GM23338 (cell line): ENCODE measurements at regions not wholly inside any gene's neighbourhood (a gene's known extent, or its start where the extent isn't known, plus 50 kb on each side); places are given as distances from the start of the nearest gene placed in this dataset.

Experiments
- ATAC-seq: fragments of 200-7000 bp; cut with Tn5 transposase; 3 replicates; pipeline ENCODE4 v1.9.1; 2020
- DNase-seq: peaks from one replicate; pipeline ENCODE4 v3.0.0-alpha.2; 2015; ENCODE audit warnings: low spot score
- H2AFZ ChIP-seq: fragments of 200-600 bp; sonication (generic); 2 replicates; pipeline ENCODE4 v1.8.0; 2016; ENCODE audit warnings: antibody characterized with exemption, mild to moderate bottlenecking, moderate library complexity
- H3F3A ChIP-seq: fragments of 200-600 bp; sonication (generic); replicated peaks from 2 replicates; pipeline ENCODE4 v1.8.0; 2017; ENCODE audit warnings: antibody characterized with exemption, mixed run types, low read depth
- H3K27ac ChIP-seq: fragments of 200-600 bp; sonication (generic); 2 replicates; pipeline ENCODE4 v1.6.1; 2016; ENCODE audit warnings: low read depth
- H3K27me3 ChIP-seq: fragments of 200-600 bp; sonication (generic); 2 replicates; pipeline ENCODE4 v1.8.0; 2016; ENCODE audit warnings: mild to moderate bottlenecking, mixed run types, moderate library complexity; ENCODE audit not compliant: insufficient read depth
- H3K36me3 ChIP-seq: fragments of 200-600 bp; sonication (generic); 2 replicates; pipeline ENCODE4 v1.8.0; 2016; ENCODE audit warnings: mild to moderate bottlenecking; ENCODE audit not compliant: insufficient read depth
- H3K4me1 ChIP-seq: fragments of 200-600 bp; sonication (generic); 2 replicates; pipeline ENCODE4 v1.8.0; 2016; ENCODE audit warnings: mild to moderate bottlenecking, moderate library complexity; ENCODE audit not compliant: insufficient read depth
- H3K4me2 ChIP-seq: fragments of 200-600 bp; sonication (generic); 2 replicates; pipeline ENCODE4 v1.7.1; 2017; ENCODE audit warnings: mixed run types
- H3K4me3 ChIP-seq: fragments of 200-600 bp; sonication (generic); 2 replicates; pipeline ENCODE4 v1.6.1; 2016; ENCODE audit warnings: mixed run types
- H3K79me2 ChIP-seq: fragments of 200-600 bp; sonication (generic); replicated peaks from 2 replicates; pipeline ENCODE4 v1.8.0; 2017; ENCODE audit warnings: mild to moderate bottlenecking; ENCODE audit not compliant: insufficient read depth
- H3K9me2 ChIP-seq: fragments of 200-600 bp; sonication (generic); 2 replicates; pipeline ENCODE4 v1.8.0; 2017; ENCODE audit not compliant: insufficient read depth
- H4K20me1 ChIP-seq: fragments of 200-600 bp; sonication (generic); replicated peaks from 2 replicates; pipeline ENCODE4 v1.8.0; 2017; ENCODE audit warnings: mild to moderate bottlenecking; ENCODE audit not compliant: insufficient read depth
- H3K27ac Mint-ChIP-seq: 2 replicates; pipeline ENCODE4 v1.8.0; 2020; ENCODE audit warnings: inconsistent platforms, mild to moderate bottlenecking, moderate library complexity, mixed read lengths
- H3K27me3 Mint-ChIP-seq: 3 replicates; pipeline ENCODE4 v1.8.0; 2022; ENCODE audit warnings: low read depth, mild to moderate bottlenecking, moderate library complexity, mixed read lengths, inconsistent platforms; ENCODE audit not compliant: insufficient read depth, poor library complexity
- H3K36me3 Mint-ChIP-seq: 3 replicates; pipeline ENCODE4 v1.8.0; 2021; ENCODE audit warnings: low read depth, mild to moderate bottlenecking, inconsistent platforms, moderate library complexity, mixed read lengths
- H3K4me1 Mint-ChIP-seq: 3 replicates; pipeline ENCODE4 v1.8.0; 2020; ENCODE audit warnings: mild to moderate bottlenecking, inconsistent platforms, mixed read lengths
- H3K4me3 Mint-ChIP-seq: 3 replicates; pipeline ENCODE4 v1.8.0; 2021; ENCODE audit warnings: moderate library complexity, mild to moderate bottlenecking, inconsistent platforms, mixed read lengths
- H3K9me3 Mint-ChIP-seq: 3 replicates; pipeline ENCODE4 v1.8.0; 2020; ENCODE audit warnings: moderate library complexity, mild to moderate bottlenecking, inconsistent platforms, mixed read lengths
- JUNB ChIP-seq: IDR thresholded peaks from one replicate; pipeline ENCODE4 v1.6.1; 2016; ENCODE audit warnings: antibody characterized with exemption; ENCODE audit not compliant: unreplicated experiment
- NANOG ChIP-seq: IDR thresholded peaks from 2 replicates; pipeline ENCODE4 v1.6.1; 2016; ENCODE audit warnings: antibody characterized with exemption, borderline replicate concordance
- POLR2AphosphoS5 ChIP-seq: IDR thresholded peaks from 2 replicates; pipeline ENCODE4 v1.6.1; 2016; ENCODE audit warnings: antibody characterized with exemption, low read depth
- STAT1 ChIP-seq: IDR thresholded peaks from one replicate; pipeline ENCODE4 v1.6.1; 2016; ENCODE audit warnings: antibody characterized with exemption; ENCODE audit not compliant: unreplicated experiment
- ZNF114 ChIP-seq: fragments of 250-450 bp; sonication (Bioruptor Pico); IDR thresholded peaks from 2 replicates; pipeline ENCODE4 v1.5.0; 2020; ENCODE audit warnings: mild to moderate bottlenecking, moderate library complexity
- ZNF331 ChIP-seq: fragments of 250-450 bp; sonication (Bioruptor Pico); IDR thresholded peaks from 2 replicates; pipeline ENCODE4 v1.5.0; 2020; ENCODE audit warnings: low read depth, mild to moderate bottlenecking, moderate library complexity
- TF ChIP-seq, protein P1 (sequence below), 2 experiments: fragments of 200-600 bp in 1 of 2; sonication (generic) in 1 of 2; conservative IDR thresholded peaks; 2 replicates each; pipeline versions ENCODE4 v1.5.1 to v1.6.1; 2016 to 2017; ENCODE audit warnings: antibody characterized with exemption in 2 of 2, low read depth in 2 of 2, mild to moderate bottlenecking in 2 of 2, moderate library complexity in 1 of 2
- TF ChIP-seq, protein P2 (sequence below): fragments of 250-450 bp; sonication (Bioruptor Pico); IDR thresholded peaks from 2 replicates; pipeline ENCODE4 v1.5.0; 2020; ENCODE audit warnings: mild to moderate bottlenecking, moderate library complexity
- TF ChIP-seq, protein P3 (sequence below): IDR thresholded peaks from 2 replicates; pipeline ENCODE4 v1.6.1; 2016; ENCODE audit warnings: antibody characterized with exemption

DNA sequence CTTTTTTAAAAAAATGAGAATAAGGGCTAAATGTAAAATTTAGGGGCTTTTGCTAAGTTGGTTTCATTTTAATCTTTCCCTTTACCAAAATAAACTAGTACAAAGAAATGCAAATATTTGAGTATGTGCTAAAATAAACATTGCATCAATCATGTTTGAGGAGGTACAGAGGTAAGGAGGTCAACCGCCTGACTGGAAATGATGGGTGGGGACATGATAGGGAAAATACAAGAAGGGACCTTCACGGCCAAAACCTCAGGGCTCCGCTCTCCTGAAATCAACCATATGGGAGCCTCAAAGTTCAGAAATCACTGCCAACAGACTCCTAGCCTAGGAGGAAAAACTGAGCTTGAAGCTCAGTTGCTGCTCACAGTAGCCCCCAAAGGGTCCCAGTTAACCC, 207.6 kb downstream of the AHR start:
- Mint-ChIP-seq H3K4me1 (peaks cover 13% of the 10 kb centered on the region), H3K27ac (no peak overlapping the region), H3K4me3 (no peak overlapping the region), H3K9me3 (no peaks in the 10 kb centered on the region), H3K27me3 (no peaks in the 10 kb centered on the region), H3K36me3 (no peaks in the 10 kb centered on the region)
- peaks cover 16% of the 10 kb centered on the region for H3K4me1 ChIP-seq
- no peak overlapping the region for H3K4me3 ChIP-seq
- H2AFZ ChIP-seq = no peak overlapping the region
- no peak overlapping the region for H3K27ac ChIP-seq
- no peak overlapping the region for H3K4me2 ChIP-seq
- no peaks in the 10 kb centered on the region for H3K36me3 ChIP-seq
- H4K20me1 ChIP-seq = no peaks in the 10 kb centered on the region
- no peak for ATAC-seq
- H3F3A ChIP-seq = no peaks in the 10 kb centered on the region
- H3K79me2 ChIP-seq = no peaks in the 10 kb centered on the region
- H3K9me2 ChIP-seq = 0 out of 2 replicates have a peak, but pooled peaks cover 4% of the 10 kb centered on the region
- DNase-seq = no peak
- TF ChIP-seq NANOG = no peak
- TF ChIP-seq, protein P1, sequence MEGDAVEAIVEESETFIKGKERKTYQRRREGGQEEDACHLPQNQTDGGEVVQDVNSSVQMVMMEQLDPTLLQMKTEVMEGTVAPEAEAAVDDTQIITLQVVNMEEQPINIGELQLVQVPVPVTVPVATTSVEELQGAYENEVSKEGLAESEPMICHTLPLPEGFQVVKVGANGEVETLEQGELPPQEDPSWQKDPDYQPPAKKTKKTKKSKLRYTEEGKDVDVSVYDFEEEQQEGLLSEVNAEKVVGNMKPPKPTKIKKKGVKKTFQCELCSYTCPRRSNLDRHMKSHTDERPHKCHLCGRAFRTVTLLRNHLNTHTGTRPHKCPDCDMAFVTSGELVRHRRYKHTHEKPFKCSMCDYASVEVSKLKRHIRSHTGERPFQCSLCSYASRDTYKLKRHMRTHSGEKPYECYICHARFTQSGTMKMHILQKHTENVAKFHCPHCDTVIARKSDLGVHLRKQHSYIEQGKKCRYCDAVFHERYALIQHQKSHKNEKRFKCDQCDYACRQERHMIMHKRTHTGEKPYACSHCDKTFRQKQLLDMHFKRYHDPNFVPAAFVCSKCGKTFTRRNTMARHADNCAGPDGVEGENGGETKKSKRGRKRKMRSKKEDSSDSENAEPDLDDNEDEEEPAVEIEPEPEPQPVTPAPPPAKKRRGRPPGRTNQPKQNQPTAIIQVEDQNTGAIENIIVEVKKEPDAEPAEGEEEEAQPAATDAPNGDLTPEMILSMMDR (conservative IDR thresholded peaks at IDR 0.05; ENCODE audit: low read depth in 2 of 2) = no peak
- no peak for TF ChIP-seq STAT1
- TF ChIP-seq ZNF114 (CRISPR knock-in tag) = no peak
- TF ChIP-seq JUNB = no peak
- TF ChIP-seq POLR2AphosphoS5 = no peak
- TF ChIP-seq, protein P2, sequence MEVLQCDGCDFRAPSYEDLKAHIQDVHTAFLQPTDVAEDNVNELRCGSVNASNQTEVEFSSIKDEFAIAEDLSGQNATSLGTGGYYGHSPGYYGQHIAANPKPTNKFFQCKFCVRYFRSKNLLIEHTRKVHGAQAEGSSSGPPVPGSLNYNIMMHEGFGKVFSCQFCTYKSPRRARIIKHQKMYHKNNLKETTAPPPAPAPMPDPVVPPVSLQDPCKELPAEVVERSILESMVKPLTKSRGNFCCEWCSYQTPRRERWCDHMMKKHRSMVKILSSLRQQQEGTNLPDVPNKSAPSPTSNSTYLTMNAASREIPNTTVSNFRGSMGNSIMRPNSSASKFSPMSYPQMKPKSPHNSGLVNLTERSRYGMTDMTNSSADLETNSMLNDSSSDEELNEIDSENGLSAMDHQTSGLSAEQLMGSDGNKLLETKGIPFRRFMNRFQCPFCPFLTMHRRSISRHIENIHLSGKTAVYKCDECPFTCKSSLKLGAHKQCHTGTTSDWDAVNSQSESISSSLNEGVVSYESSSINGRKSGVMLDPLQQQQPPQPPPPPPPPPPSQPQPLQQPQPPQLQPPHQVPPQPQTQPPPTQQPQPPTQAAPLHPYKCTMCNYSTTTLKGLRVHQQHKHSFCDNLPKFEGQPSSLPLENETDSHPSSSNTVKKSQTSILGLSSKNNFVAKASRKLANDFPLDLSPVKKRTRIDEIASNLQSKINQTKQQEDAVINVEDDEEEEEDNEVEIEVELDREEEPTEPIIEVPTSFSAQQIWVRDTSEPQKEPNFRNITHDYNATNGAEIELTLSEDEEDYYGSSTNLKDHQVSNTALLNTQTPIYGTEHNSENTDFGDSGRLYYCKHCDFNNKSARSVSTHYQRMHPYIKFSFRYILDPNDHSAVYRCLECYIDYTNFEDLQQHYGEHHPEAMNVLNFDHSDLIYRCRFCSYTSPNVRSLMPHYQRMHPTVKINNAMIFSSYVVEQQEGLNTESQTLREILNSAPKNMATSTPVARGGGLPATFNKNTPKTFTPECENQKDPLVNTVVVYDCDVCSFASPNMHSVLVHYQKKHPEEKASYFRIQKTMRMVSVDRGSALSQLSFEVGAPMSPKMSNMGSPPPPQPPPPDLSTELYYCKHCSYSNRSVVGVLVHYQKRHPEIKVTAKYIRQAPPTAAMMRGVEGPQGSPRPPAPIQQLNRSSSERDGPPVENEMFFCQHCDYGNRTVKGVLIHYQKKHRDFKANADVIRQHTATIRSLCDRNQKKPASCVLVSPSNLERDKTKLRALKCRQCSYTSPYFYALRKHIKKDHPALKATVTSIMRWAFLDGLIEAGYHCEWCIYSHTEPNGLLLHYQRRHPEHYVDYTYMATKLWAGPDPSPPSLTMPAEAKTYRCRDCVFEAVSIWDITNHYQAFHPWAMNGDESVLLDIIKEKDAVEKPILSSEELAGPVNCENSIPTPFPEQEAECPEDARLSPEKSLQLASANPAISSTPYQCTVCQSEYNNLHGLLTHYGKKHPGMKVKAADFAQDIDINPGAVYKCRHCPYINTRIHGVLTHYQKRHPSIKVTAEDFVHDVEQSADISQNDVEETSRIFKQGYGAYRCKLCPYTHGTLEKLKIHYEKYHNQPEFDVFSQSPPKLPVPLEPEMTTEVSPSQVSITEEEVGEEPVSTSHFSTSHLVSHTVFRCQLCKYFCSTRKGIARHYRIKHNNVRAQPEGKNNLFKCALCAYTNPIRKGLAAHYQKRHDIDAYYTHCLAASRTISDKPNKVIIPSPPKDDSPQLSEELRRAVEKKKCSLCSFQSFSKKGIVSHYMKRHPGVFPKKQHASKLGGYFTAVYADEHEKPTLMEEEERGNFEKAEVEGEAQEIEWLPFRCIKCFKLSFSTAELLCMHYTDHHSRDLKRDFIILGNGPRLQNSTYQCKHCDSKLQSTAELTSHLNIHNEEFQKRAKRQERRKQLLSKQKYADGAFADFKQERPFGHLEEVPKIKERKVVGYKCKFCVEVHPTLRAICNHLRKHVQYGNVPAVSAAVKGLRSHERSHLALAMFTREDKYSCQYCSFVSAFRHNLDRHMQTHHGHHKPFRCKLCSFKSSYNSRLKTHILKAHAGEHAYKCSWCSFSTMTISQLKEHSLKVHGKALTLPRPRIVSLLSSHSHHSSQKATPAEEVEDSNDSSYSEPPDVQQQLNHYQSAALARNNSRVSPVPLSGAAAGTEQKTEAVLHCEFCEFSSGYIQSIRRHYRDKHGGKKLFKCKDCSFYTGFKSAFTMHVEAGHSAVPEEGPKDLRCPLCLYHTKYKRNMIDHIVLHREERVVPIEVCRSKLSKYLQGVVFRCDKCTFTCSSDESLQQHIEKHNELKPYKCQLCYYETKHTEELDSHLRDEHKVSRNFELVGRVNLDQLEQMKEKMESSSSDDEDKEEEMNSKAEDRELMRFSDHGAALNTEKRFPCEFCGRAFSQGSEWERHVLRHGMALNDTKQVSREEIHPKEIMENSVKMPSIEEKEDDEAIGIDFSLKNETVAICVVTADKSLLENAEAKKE (CRISPR knock-in tag) = no peak
- TF ChIP-seq ZNF331 (CRISPR knock-in tag) = no peak
- TF ChIP-seq, protein P3, sequence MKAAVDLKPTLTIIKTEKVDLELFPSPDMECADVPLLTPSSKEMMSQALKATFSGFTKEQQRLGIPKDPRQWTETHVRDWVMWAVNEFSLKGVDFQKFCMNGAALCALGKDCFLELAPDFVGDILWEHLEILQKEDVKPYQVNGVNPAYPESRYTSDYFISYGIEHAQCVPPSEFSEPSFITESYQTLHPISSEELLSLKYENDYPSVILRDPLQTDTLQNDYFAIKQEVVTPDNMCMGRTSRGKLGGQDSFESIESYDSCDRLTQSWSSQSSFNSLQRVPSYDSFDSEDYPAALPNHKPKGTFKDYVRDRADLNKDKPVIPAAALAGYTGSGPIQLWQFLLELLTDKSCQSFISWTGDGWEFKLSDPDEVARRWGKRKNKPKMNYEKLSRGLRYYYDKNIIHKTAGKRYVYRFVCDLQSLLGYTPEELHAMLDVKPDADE = no peak
- no peaks in the 10 kb centered on the region for H3K27me3 ChIP-seq
